ENCODE measurements at regions not wholly inside any gene's neighbourhood (a gene's known extent, or its start where the extent isn't known, plus 50 kb on each side); places are given as distances from the start of the nearest gene placed in this dataset.

- H3K4me3 ChIP-seq (ENCODE audit: insufficient read depth, low read depth, low read length), result no peak overlapping the region
- H3K27ac ChIP-seq (ENCODE audit: insufficient read depth, low read depth, low read length, poor library complexity, severe bottlenecking), result no peak overlapping the region
- H3K4me1 ChIP-seq (ENCODE audit: control insufficient read depth, insufficient read depth, low read length), result no peaks in the 10 kb centered on the region
- H3K9me3 ChIP-seq (ENCODE audit: control insufficient read depth, low read length), result no peaks in the 10 kb centered on the region
- 72 to 74% methylated on average over 4 of the region's 4 CpGs for WGBS, 2 experiments
- no peaks in the 10 kb centered on the region for H3K27me3 ChIP-seq (ENCODE audit: control insufficient read depth, insufficient read depth, low read length, poor library complexity, severe bottlenecking)
- no peaks in the 10 kb centered on the region for H3K36me3 ChIP-seq (ENCODE audit: control insufficient read depth, insufficient read depth, low read length)
These were observed 239.2 kb upstream of the ATP10A start for GRCh38 chr15:26102365-26102764.

DNA sequence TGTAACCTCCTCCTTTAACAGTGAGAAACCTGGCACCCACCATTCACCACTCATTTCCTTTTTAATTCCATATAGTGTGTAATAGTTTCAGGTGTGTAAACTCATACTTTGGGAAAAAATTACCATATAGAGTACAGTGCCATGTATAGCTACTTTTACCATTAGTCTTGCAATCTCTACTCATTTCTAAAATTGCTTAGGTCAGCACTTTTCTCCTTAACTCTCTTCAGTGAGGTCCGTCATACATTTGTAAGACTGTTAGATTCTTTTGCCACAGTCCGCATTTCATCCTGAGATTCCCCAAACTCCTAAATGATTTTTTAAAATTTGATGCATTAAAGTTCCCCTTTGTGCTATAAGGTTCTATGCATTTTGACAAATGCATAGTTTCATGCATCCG, 238.3 kb upstream of the ATP10A start:
- Histone ChIP-seq H3K4me3 (ENCODE audit: insufficient read depth, low read depth, low read length) (no peak overlapping the region), H3K9me3 (ENCODE audit: control insufficient read depth, low read length) (no peaks in the 10 kb centered on the region), H3K4me1 (ENCODE audit: control insufficient read depth, insufficient read depth, low read length) (no peaks in the 10 kb centered on the region), H3K27me3 (ENCODE audit: control insufficient read depth, insufficient read depth, low read length, poor library complexity, severe bottlenecking) (no peaks in the 10 kb centered on the region), H3K36me3 (ENCODE audit: control insufficient read depth, insufficient read depth, low read length) (no peaks in the 10 kb centered on the region), H3K27ac (ENCODE audit: insufficient read depth, low read depth, low read length, poor library complexity, severe bottlenecking) (no peak overlapping the region)
- 91 to 98% methylated on average over 3 of the region's 3 CpGs for WGBS, 2 experiments

GRCh38 chr15:26098801-26099200, 235.7 kb upstream of the ATP10A start:
- H3K36me3 ChIP-seq (ENCODE audit: control insufficient read depth, insufficient read depth, low read length), result no peaks in the 10 kb centered on the region
- 78 to 79% methylated on average over 2 to 3 of the region's 3 CpGs for WGBS, 2 experiments
- H3K4me3 ChIP-seq (ENCODE audit: insufficient read depth, low read depth, low read length), result no peak overlapping the region
- H3K9me3 ChIP-seq (ENCODE audit: control insufficient read depth, low read length), result no peaks in the 10 kb centered on the region
- no peaks in the 10 kb centered on the region for H3K4me1 ChIP-seq (ENCODE audit: control insufficient read depth, insufficient read depth, low read length)
- no peaks in the 10 kb centered on the region for H3K27me3 ChIP-seq (ENCODE audit: control insufficient read depth, insufficient read depth, low read length, poor library complexity, severe bottlenecking)
- no peak overlapping the region for H3K27ac ChIP-seq (ENCODE audit: insufficient read depth, low read depth, low read length, poor library complexity, severe bottlenecking)

- Histone ChIP-seq H3K4me3 (ENCODE audit: insufficient read depth, low read depth, low read length) (no peak overlapping the region), H3K27ac (ENCODE audit: insufficient read depth, low read depth, low read length, poor library complexity, severe bottlenecking) (no peak overlapping the region), H3K9me3 (ENCODE audit: control insufficient read depth, low read length) (no peaks in the 10 kb centered on the region), H3K27me3 (ENCODE audit: control insufficient read depth, insufficient read depth, low read length, poor library complexity, severe bottlenecking) (no peaks in the 10 kb centered on the region), H3K4me1 (ENCODE audit: control insufficient read depth, insufficient read depth, low read length) (no peaks in the 10 kb centered on the region), H3K36me3 (ENCODE audit: control insufficient read depth, insufficient read depth, low read length) (no peaks in the 10 kb centered on the region)
- WGBS, 2 experiments, result 91 to 93% methylated on average over 6 of the region's 6 CpGs
These were observed 234.1 kb upstream of the ATP10A start for GRCh38 chr15:26097216-26097615.

GRCh38 chr15:26096581-26096980, 233.5 kb upstream of the ATP10A start:
- Histone ChIP-seq H3K27me3 (ENCODE audit: control insufficient read depth, insufficient read depth, low read length, poor library complexity, severe bottlenecking) (no peaks in the 10 kb centered on the region), H3K4me3 (ENCODE audit: insufficient read depth, low read depth, low read length) (no peak overlapping the region), H3K9me3 (ENCODE audit: control insufficient read depth, low read length) (no peaks in the 10 kb centered on the region), H3K36me3 (ENCODE audit: control insufficient read depth, insufficient read depth, low read length) (no peaks in the 10 kb centered on the region), H3K4me1 (ENCODE audit: control insufficient read depth, insufficient read depth, low read length) (no peaks in the 10 kb centered on the region), H3K27ac (ENCODE audit: insufficient read depth, low read depth, low read length, poor library complexity, severe bottlenecking) (no peak overlapping the region)
- WGBS, 2 experiments, result 94 to 96% methylated on average over 3 of the region's 3 CpGs

DNA sequence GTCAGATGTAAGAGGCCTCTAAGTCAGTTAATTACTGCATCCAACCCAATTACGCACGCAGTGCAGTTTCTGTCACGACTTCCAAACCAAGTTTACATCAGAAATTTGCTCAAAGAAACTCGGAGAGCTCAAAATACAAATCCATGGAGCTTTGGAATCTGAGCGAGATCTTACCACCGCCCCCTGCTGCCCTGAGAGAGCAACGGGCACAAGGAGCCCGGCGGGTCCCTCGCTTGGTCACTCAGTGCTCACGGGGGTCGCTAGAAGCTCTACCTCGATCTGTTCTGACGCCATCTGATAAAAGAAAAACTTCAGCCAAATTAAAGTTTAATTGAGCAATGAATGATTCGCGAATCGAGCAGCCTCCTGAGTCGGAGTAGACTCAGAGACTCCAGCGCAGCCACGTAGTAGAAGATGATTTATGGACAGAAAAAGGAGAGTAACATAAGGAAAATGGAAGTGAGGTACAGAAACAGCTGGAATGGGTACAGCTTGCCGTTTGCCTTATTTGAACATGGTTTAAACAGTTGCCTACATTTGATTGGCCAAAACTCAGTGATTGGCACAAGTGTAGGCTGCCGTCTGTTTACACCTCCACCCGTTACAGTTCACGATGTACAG, 232.7 kb upstream of the ATP10A start:
- no peaks in the 10 kb centered on the region for H3K36me3 ChIP-seq (ENCODE audit: control insufficient read depth, insufficient read depth, low read length)
- no peak overlapping the region for H3K27ac ChIP-seq (ENCODE audit: insufficient read depth, low read depth, low read length, poor library complexity, severe bottlenecking)
- no peaks in the 10 kb centered on the region for H3K9me3 ChIP-seq (ENCODE audit: control insufficient read depth, low read length)
- H3K4me1 ChIP-seq (ENCODE audit: control insufficient read depth, insufficient read depth, low read length), result no peaks in the 10 kb centered on the region
- WGBS, 2 experiments, result 81 to 85% methylated on average over 24 of the region's 24 CpGs
- H3K27me3 ChIP-seq (ENCODE audit: control insufficient read depth, insufficient read depth, low read length, poor library complexity, severe bottlenecking), result no peaks in the 10 kb centered on the region
- H3K4me3 ChIP-seq (ENCODE audit: insufficient read depth, low read depth, low read length), result no peak overlapping the region

GRCh38 chr15:26091184-26091583, 228.1 kb upstream of the ATP10A start:
- Histone ChIP-seq H3K4me1 (ENCODE audit: control insufficient read depth, insufficient read depth, low read length) (no peaks in the 10 kb centered on the region), H3K27me3 (ENCODE audit: control insufficient read depth, insufficient read depth, low read length, poor library complexity, severe bottlenecking) (no peaks in the 10 kb centered on the region), H3K9me3 (ENCODE audit: control insufficient read depth, low read length) (no peaks in the 10 kb centered on the region), H3K4me3 (ENCODE audit: insufficient read depth, low read depth, low read length) (no peak overlapping the region), H3K36me3 (ENCODE audit: control insufficient read depth, insufficient read depth, low read length) (no peaks in the 10 kb centered on the region), H3K27ac (ENCODE audit: insufficient read depth, low read depth, low read length, poor library complexity, severe bottlenecking) (no peak overlapping the region)
- WGBS, 2 experiments, result 92 to 93% methylated on average over 4 of the region's 4 CpGs

GRCh38 chr15:26087881-26088280, 224.8 kb upstream of the ATP10A start:
- Histone ChIP-seq H3K36me3 (ENCODE audit: control insufficient read depth, insufficient read depth, low read length) (no peaks in the 10 kb centered on the region), H3K4me1 (ENCODE audit: control insufficient read depth, insufficient read depth, low read length) (peaks cover 8% of the 10 kb centered on the region), H3K27me3 (ENCODE audit: control insufficient read depth, insufficient read depth, low read length, poor library complexity, severe bottlenecking) (no peaks in the 10 kb centered on the region), H3K4me3 (ENCODE audit: insufficient read depth, low read depth, low read length) (no peak overlapping the region), H3K27ac (ENCODE audit: insufficient read depth, low read depth, low read length, poor library complexity, severe bottlenecking) (no peak overlapping the region), H3K9me3 (ENCODE audit: control insufficient read depth, low read length) (no peaks in the 10 kb centered on the region)
- WGBS, 2 experiments, result 90 to 93% methylated on average over 2 of the region's 2 CpGs

GRCh38 chr15:26087395-26087794, 224.3 kb upstream of the ATP10A start:
- Histone ChIP-seq H3K27ac (ENCODE audit: insufficient read depth, low read depth, low read length, poor library complexity, severe bottlenecking) (no peak overlapping the region), H3K4me3 (ENCODE audit: insufficient read depth, low read depth, low read length) (no peak overlapping the region), H3K36me3 (ENCODE audit: control insufficient read depth, insufficient read depth, low read length) (no peaks in the 10 kb centered on the region), H3K27me3 (ENCODE audit: control insufficient read depth, insufficient read depth, low read length, poor library complexity, severe bottlenecking) (no peaks in the 10 kb centered on the region), H3K4me1 (ENCODE audit: control insufficient read depth, insufficient read depth, low read length) (peaks cover 8% of the 10 kb centered on the region), H3K9me3 (ENCODE audit: control insufficient read depth, low read length) (no peaks in the 10 kb centered on the region)
- 71 to 75% methylated on average over 4 of the region's 4 CpGs for WGBS, 2 experiments

DNA sequence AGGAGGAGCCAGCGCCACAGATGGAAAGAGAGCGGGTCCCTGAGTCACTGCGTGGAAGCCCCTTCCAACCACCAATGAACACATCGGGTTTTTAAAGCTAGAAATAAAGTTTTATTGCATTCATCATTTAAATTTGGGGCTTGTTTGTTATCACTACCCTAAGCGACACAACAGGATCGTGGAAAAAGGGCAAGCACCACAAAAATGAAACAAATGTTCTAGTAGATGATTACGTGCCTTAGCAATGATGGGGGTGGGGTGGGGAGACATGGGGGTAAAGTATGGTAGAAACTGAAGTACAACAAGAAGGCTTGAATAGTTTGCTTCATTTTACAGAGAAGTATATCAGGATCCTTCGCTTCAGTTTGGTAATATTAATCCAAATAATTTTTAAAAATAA, 221.6 kb upstream of the ATP10A start:
- 90 to 95% methylated on average over 7 of the region's 8 CpGs for WGBS, 2 experiments
- Histone ChIP-seq H3K27ac (ENCODE audit: insufficient read depth, low read depth, low read length, poor library complexity, severe bottlenecking) (no peak overlapping the region), H3K4me3 (ENCODE audit: insufficient read depth, low read depth, low read length) (no peak overlapping the region), H3K27me3 (ENCODE audit: control insufficient read depth, insufficient read depth, low read length, poor library complexity, severe bottlenecking) (no peaks in the 10 kb centered on the region), H3K36me3 (ENCODE audit: control insufficient read depth, insufficient read depth, low read length) (no peaks in the 10 kb centered on the region), H3K4me1 (ENCODE audit: control insufficient read depth, insufficient read depth, low read length) (peaks cover 8% of the 10 kb centered on the region), H3K9me3 (ENCODE audit: control insufficient read depth, low read length) (no peaks in the 10 kb centered on the region)

GRCh38 chr15:26083896-26084295, 220.8 kb upstream of the ATP10A start:
- whole genome bisulfite sequencing, 2 experiments, result 69 to 81% methylated on average over 2 of the region's 2 CpGs
- H3K4me3 ChIP-seq (ENCODE audit: insufficient read depth, low read depth, low read length), result no peak overlapping the region
- H3K36me3 ChIP-seq (ENCODE audit: control insufficient read depth, insufficient read depth, low read length), result no peaks in the 10 kb centered on the region
- no peak overlapping the region for H3K27ac ChIP-seq (ENCODE audit: insufficient read depth, low read depth, low read length, poor library complexity, severe bottlenecking)
- H3K4me1 ChIP-seq (ENCODE audit: control insufficient read depth, insufficient read depth, low read length), result peaks cover 8% of the 10 kb centered on the region
- no peaks in the 10 kb centered on the region for H3K9me3 ChIP-seq (ENCODE audit: control insufficient read depth, low read length)
- H3K27me3 ChIP-seq (ENCODE audit: control insufficient read depth, insufficient read depth, low read length, poor library complexity, severe bottlenecking), result no peaks in the 10 kb centered on the region
